ENCODE measurements at regions not wholly inside any gene's neighbourhood (a gene's known extent, or its start where the extent isn't known, plus 50 kb on each side); places are given as distances from the start of the nearest gene placed in this dataset.
A peak's percentile ranks its signal among the peaks of the same experiment; 100 is the strongest.

GRCh38 chr12:127165567-127166392, 1101.2 kb upstream of the TMEM132C start (continued):
- TF ChIP-seq, protein P1, sequence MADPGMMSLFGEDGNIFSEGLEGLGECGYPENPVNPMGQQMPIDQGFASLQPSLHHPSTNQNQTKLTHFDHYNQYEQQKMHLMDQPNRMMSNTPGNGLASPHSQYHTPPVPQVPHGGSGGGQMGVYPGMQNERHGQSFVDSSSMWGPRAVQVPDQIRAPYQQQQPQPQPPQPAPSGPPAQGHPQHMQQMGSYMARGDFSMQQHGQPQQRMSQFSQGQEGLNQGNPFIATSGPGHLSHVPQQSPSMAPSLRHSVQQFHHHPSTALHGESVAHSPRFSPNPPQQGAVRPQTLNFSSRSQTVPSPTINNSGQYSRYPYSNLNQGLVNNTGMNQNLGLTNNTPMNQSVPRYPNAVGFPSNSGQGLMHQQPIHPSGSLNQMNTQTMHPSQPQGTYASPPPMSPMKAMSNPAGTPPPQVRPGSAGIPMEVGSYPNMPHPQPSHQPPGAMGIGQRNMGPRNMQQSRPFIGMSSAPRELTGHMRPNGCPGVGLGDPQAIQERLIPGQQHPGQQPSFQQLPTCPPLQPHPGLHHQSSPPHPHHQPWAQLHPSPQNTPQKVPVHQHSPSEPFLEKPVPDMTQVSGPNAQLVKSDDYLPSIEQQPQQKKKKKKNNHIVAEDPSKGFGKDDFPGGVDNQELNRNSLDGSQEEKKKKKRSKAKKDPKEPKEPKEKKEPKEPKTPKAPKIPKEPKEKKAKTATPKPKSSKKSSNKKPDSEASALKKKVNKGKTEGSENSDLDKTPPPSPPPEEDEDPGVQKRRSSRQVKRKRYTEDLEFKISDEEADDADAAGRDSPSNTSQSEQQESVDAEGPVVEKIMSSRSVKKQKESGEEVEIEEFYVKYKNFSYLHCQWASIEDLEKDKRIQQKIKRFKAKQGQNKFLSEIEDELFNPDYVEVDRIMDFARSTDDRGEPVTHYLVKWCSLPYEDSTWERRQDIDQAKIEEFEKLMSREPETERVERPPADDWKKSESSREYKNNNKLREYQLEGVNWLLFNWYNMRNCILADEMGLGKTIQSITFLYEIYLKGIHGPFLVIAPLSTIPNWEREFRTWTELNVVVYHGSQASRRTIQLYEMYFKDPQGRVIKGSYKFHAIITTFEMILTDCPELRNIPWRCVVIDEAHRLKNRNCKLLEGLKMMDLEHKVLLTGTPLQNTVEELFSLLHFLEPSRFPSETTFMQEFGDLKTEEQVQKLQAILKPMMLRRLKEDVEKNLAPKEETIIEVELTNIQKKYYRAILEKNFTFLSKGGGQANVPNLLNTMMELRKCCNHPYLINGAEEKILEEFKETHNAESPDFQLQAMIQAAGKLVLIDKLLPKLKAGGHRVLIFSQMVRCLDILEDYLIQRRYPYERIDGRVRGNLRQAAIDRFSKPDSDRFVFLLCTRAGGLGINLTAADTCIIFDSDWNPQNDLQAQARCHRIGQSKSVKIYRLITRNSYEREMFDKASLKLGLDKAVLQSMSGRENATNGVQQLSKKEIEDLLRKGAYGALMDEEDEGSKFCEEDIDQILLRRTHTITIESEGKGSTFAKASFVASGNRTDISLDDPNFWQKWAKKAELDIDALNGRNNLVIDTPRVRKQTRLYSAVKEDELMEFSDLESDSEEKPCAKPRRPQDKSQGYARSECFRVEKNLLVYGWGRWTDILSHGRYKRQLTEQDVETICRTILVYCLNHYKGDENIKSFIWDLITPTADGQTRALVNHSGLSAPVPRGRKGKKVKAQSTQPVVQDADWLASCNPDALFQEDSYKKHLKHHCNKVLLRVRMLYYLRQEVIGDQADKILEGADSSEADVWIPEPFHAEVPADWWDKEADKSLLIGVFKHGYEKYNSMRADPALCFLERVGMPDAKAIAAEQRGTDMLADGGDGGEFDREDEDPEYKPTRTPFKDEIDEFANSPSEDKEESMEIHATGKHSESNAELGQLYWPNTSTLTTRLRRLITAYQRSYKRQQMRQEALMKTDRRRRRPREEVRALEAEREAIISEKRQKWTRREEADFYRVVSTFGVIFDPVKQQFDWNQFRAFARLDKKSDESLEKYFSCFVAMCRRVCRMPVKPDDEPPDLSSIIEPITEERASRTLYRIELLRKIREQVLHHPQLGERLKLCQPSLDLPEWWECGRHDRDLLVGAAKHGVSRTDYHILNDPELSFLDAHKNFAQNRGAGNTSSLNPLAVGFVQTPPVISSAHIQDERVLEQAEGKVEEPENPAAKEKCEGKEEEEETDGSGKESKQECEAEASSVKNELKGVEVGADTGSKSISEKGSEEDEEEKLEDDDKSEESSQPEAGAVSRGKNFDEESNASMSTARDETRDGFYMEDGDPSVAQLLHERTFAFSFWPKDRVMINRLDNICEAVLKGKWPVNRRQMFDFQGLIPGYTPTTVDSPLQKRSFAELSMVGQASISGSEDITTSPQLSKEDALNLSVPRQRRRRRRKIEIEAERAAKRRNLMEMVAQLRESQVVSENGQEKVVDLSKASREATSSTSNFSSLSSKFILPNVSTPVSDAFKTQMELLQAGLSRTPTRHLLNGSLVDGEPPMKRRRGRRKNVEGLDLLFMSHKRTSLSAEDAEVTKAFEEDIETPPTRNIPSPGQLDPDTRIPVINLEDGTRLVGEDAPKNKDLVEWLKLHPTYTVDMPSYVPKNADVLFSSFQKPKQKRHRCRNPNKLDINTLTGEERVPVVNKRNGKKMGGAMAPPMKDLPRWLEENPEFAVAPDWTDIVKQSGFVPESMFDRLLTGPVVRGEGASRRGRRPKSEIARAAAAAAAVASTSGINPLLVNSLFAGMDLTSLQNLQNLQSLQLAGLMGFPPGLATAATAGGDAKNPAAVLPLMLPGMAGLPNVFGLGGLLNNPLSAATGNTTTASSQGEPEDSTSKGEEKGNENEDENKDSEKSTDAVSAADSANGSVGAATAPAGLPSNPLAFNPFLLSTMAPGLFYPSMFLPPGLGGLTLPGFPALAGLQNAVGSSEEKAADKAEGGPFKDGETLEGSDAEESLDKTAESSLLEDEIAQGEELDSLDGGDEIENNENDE (IDR thresholded peaks at IDR 0.05; ENCODE audit: insufficient replicate concordance, low read length) = no peak
- peak; percentile 54; the same call in 1 of the 2 replicates for TF ChIP-seq BACH1 (IDR thresholded peaks at IDR 0.05; ENCODE audit: low read length)
- TF ChIP-seq SP4 (IDR thresholded peaks at IDR 0.05; ENCODE audit: low read length) = 0 out of 2 replicates have a peak, but pooled peaks have one; percentile 59
- no peak for TF ChIP-seq CHD2 (IDR thresholded peaks at IDR 0.05; ENCODE audit: low read length)
- no peak for TF ChIP-seq ASH2L (IDR thresholded peaks at IDR 0.05; ENCODE audit: low read length)
- TF ChIP-seq SUZ12 (IDR thresholded peaks at IDR 0.05; ENCODE audit: low read length) = no peak
- TF ChIP-seq KDM5A (IDR thresholded peaks at IDR 0.05; ENCODE audit: low read length) = no peak
- TF ChIP-seq MAFK (IDR thresholded peaks at IDR 0.05; ENCODE audit: low read depth, low read length) = no peak
- no peak for TF ChIP-seq EGR1 (IDR thresholded peaks at IDR 0.05; ENCODE audit: borderline replicate concordance, low read depth, low read length)
- peak; percentile 49; the same call in 1 of the 2 replicates for TF ChIP-seq E2F6 (IDR thresholded peaks at IDR 0.05)
- no peak for TF ChIP-seq POU5F1 (IDR thresholded peaks at IDR 0.05; ENCODE audit: low read depth, low read length)
